Kidney (tissue), 13 donors: ENCODE measurements at regions not wholly inside any gene's neighbourhood (a gene's known extent, or its start where the extent isn't known, plus 50 kb on each side); places are given as distances from the start of the nearest gene placed in this dataset.

Experiments
- DNase-seq, 5 donors: peaks; one replicate each; pipeline ENCODE4 v3.0.0-alpha.2; 2013 to 2020
- FAIRE-seq: peaks from 2 replicates; lab custom pipeline; 2012; peaks lifted over from hg19 to GRCh38; lab: Jason Lieb, UNC
- H3K27ac ChIP-seq, 2 donors: one replicate each; pipeline ENCODE4 v1.7.0; 2013; ENCODE audit warnings: low read depth in 2 of 2, low read length in 2 of 2, inconsistent platforms in 1 of 2
- H3K27me3 ChIP-seq: one replicate; pipeline ENCODE4 v1.7.1; 2013; ENCODE audit warnings: low read length, inconsistent platforms; ENCODE audit not compliant: control insufficient read depth, insufficient read depth
- H3K36me3 ChIP-seq, 3 donors: one replicate each; pipeline versions ENCODE4 v1.7.0 to v1.7.1; 2013; ENCODE audit warnings: low read length in 3 of 3, control low read depth in 1 of 3, inconsistent platforms in 1 of 3; ENCODE audit not compliant: insufficient read depth in 3 of 3, control insufficient read depth in 2 of 3
- H3K4me1 ChIP-seq, 3 donors: one replicate each; pipeline versions ENCODE4 v1.7.0 to v1.7.1; 2013; ENCODE audit warnings: low read length in 3 of 3, inconsistent platforms in 1 of 3, low read depth in 1 of 3; ENCODE audit not compliant: control insufficient read depth in 2 of 3, insufficient read depth in 2 of 3
- H3K4me3 ChIP-seq, 3 donors: one replicate each; pipeline versions ENCODE4 v1.7.0 to v1.8.1; 2013; ENCODE audit warnings: low read length in 3 of 3, control low read depth in 1 of 3, inconsistent platforms in 1 of 3
- H3K9ac ChIP-seq, 3 donors: one replicate each; pipeline versions ENCODE4 v1.7.0 to v1.7.1; 2013; ENCODE audit warnings: low read length in 3 of 3, control low read depth in 1 of 3, inconsistent platforms in 1 of 3
- H3K9me3 ChIP-seq, 3 donors: one replicate each; pipeline versions ENCODE4 v1.7.0 to v1.7.1; 2013; ENCODE audit warnings: low read length in 3 of 3, control low read depth in 1 of 3, inconsistent platforms in 1 of 3; ENCODE audit not compliant: control insufficient read depth in 2 of 3, insufficient read depth in 1 of 3
- CTCF ChIP-seq: IDR thresholded peaks from 3 replicates; pipeline ENCODE4 v1.5.1; 2012; ENCODE audit warnings: mild to moderate bottlenecking, moderate library complexity, borderline replicate concordance; ENCODE audit not compliant: insufficient read depth; ENCODE audit errors: extremely low read depth
- intact Hi-C: fragments of 100-400 bp; cut with DNase I; formaldehyde crosslinking; loops from one replicate; pipeline ENCODE4 v1.11.1; 2022
- donor health status: control.
- donor health status: control.
- donor health status: control.
- donor health status: control.
- donor health status: control.
- donor health status: DM: yes; HTN: yes; CAD: no.
- donor health status: Normal renal cell carcinoma (clear cell type).

- Histone ChIP-seq H3K36me3 (no peaks in the 10 kb centered on the region), H3K27me3 (no peaks in the 10 kb centered on the region), H3K27ac (no peak overlapping the region), H3K9me3 (no peaks in the 10 kb centered on the region), H3K9ac (no peak overlapping the region), H3K4me1 (no peaks in the 10 kb centered on the region), H3K4me3 (no peak overlapping the region)
- no peak for TF ChIP-seq CTCF
- FAIRE-seq (no peak), DNase-seq (no peak)
- intact Hi-C loops = no loop called here
Observed at GRCh38 chr5:26434688-26435087, 603.7 kb downstream of the CDH9 start.

GRCh38 chr5:26432386-26432785 is 606.0 kb downstream of the CDH9 start:
- Histone ChIP-seq H3K36me3 (no peaks in the 10 kb centered on the region), H3K4me1 (no peaks in the 10 kb centered on the region), H3K27ac (no peak overlapping the region), H3K9ac (no peak overlapping the region), H3K4me3 (no peak overlapping the region), H3K9me3 (no peaks in the 10 kb centered on the region), H3K27me3 (no peaks in the 10 kb centered on the region)
- DNase-seq (no peak), FAIRE-seq (no peak)
- no peak for TF ChIP-seq CTCF
- intact Hi-C loops = no loop called here

DNA sequence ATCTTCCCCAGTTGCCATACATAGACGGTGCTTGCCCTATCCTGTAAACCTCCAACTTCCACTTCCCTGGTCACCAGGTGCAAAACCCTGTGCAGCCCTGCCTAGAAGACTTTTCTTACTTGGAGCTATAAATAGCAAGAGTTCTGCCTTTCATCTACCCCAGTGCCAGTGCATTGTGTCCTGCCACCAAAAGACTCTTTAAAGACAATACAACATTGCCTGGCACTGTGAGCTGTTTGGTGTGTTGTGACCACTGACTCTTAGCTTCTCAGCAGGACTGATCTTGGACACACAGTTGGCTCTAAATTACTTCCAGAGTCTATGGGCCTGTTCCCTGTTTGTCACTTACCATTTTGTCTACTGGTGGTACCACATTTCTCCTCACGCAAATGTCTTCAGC is 608.1 kb downstream of the CDH9 start:
- Histone ChIP-seq H3K27me3 (no peaks in the 10 kb centered on the region), H3K9me3 (no peaks in the 10 kb centered on the region), H3K27ac (no peak overlapping the region), H3K9ac (no peak overlapping the region), H3K36me3 (no peaks in the 10 kb centered on the region), H3K4me1 (no peaks in the 10 kb centered on the region), H3K4me3 (no peak overlapping the region)
- no peak for TF ChIP-seq CTCF
- DNase-seq (no peak), FAIRE-seq (no peak)
- intact Hi-C loops = no loop called here

GRCh38 chr5:26427281-26427680 is 611.1 kb downstream of the CDH9 start:
- DNase-seq (no peak), FAIRE-seq (no peak)
- TF ChIP-seq CTCF = no peak
- H3K9ac ChIP-seq = no peak overlapping the region
- intact Hi-C loops = no loop called here
- H3K4me3 ChIP-seq = no peak overlapping the region
- H3K4me1 ChIP-seq = no peaks in the 10 kb centered on the region
- no peaks in the 10 kb centered on the region for H3K27me3 ChIP-seq
- H3K9me3 ChIP-seq = no peaks in the 10 kb centered on the region
- H3K36me3 ChIP-seq = no peaks in the 10 kb centered on the region
- no peak overlapping the region for H3K27ac ChIP-seq
